Keratinocyte (primary cell): ENCODE measurements at regions not wholly inside any gene's neighbourhood (a gene's known extent, or its start where the extent isn't known, plus 50 kb on each side); places are given as distances from the start of the nearest gene placed in this dataset.

Source experiments
- DNase-seq: peaks from one replicate; pipeline ENCODE4 v3.0.0-alpha.2; 2011; ENCODE audit warnings: low read depth, missing footprints, low spot score
- FAIRE-seq: peaks from 2 replicates; lab custom pipeline; 2011; peaks lifted over from hg19 to GRCh38; lab: Jason Lieb, UNC
- H2AFZ ChIP-seq: 2 replicates; pipeline ENCODE4 v1.6.0; 2012; ENCODE audit warnings: low read length, control low read depth, inconsistent platforms; ENCODE audit not compliant: control insufficient read depth
- H3K27ac ChIP-seq: 2 replicates; pipeline ENCODE4 v1.5.1; 2011; ENCODE audit warnings: low read length; ENCODE audit not compliant: control insufficient read depth, insufficient read depth
- H3K27me3 ChIP-seq: 3 replicates; pipeline ENCODE4 v1.6.0; 2011; ENCODE audit warnings: low read length; ENCODE audit not compliant: control insufficient read depth, insufficient read depth; ENCODE audit errors: extremely low read depth
- H3K36me3 ChIP-seq, 2 experiments: 2 replicates in 1 of 2; 3 replicates in 1 of 2; pipeline ENCODE4 v1.5.1; 2011; ENCODE audit warnings: low read length in 2 of 2, mild to moderate bottlenecking in 1 of 2; ENCODE audit not compliant: control insufficient read depth in 2 of 2, insufficient read depth in 2 of 2; ENCODE audit errors: extremely low read depth in 1 of 2
- H3K4me1 ChIP-seq: 3 replicates; pipeline ENCODE4 v1.5.1; 2011; ENCODE audit warnings: low read length; ENCODE audit not compliant: control insufficient read depth, insufficient read depth; ENCODE audit errors: extremely low read depth
- H3K4me2 ChIP-seq: 3 replicates; pipeline ENCODE4 v1.6.0; 2011; ENCODE audit warnings: low read depth, low read length; ENCODE audit not compliant: control insufficient read depth, insufficient read depth; ENCODE audit errors: extremely low read depth
- H3K4me3 ChIP-seq, 3 experiments: fragments of 200-600 bp in 1 of 3; sonication (generic) in 1 of 3; 2 replicates in 2 of 3; 3 replicates in 1 of 3; pipeline ENCODE4 v1.5.1; 2011 to 2016; ENCODE audit warnings: low read length in 3 of 3, mild to moderate bottlenecking in 3 of 3, control low read depth in 2 of 3, inconsistent platforms in 1 of 3, low read depth in 1 of 3, mixed read lengths in 1 of 3, mixed run types in 1 of 3, moderate library complexity in 1 of 3; ENCODE audit not compliant: control insufficient read depth in 2 of 3, insufficient read depth in 2 of 3; ENCODE audit errors: extremely low read depth in 1 of 3
- H3K79me2 ChIP-seq: 2 replicates; pipeline ENCODE4 v1.6.0; 2012; ENCODE audit warnings: low read length; ENCODE audit not compliant: control insufficient read depth, insufficient read depth
- H3K9ac ChIP-seq: 3 replicates; pipeline ENCODE4 v1.6.0; 2011; ENCODE audit warnings: low read length; ENCODE audit not compliant: control insufficient read depth, insufficient read depth; ENCODE audit errors: extremely low read depth
- H3K9me1 ChIP-seq: 3 replicates; pipeline ENCODE4 v1.6.0; 2011; ENCODE audit warnings: low read length; ENCODE audit not compliant: control insufficient read depth, insufficient read depth; ENCODE audit errors: extremely low read depth
- H3K9me3 ChIP-seq: 2 replicates; pipeline ENCODE4 v1.5.1; 2012; ENCODE audit warnings: low read depth, low read length; ENCODE audit not compliant: control insufficient read depth
- H4K20me1 ChIP-seq: 3 replicates; pipeline ENCODE4 v1.6.0; 2011; ENCODE audit warnings: low read length; ENCODE audit not compliant: control insufficient read depth, insufficient read depth; ENCODE audit errors: extremely low read depth
- EZH2 ChIP-seq: IDR thresholded peaks from one replicate; pipeline ENCODE4 v1.6.1; 2012; ENCODE audit warnings: inconsistent platforms, mild to moderate bottlenecking, low read length, moderate library complexity
- dilution Hi-C: fragments of 300-500 bp; cut with MboI; formaldehyde crosslinking; loops from one replicate; pipeline ENCODE4 v1.7.0; 2020; ENCODE audit warnings: low sequenced_read_pairs; ENCODE audit not compliant: extremely low pct_ligation_motif_present
- TF ChIP-seq, protein P1 (sequence below), 3 experiments: IDR thresholded peaks in 1 of 3; conservative IDR thresholded peaks in 1 of 3; optimal IDR thresholded peaks in 1 of 3; 2 replicates in 2 of 3; 3 replicates in 1 of 3; pipeline versions ENCODE3 to v1.5.1; 2011; ENCODE audit warnings: low read length in 3 of 3, mild to moderate bottlenecking in 3 of 3, moderate library complexity in 2 of 3, control low read depth in 1 of 3, inconsistent platforms in 1 of 3; ENCODE audit not compliant: insufficient read depth in 2 of 3; ENCODE audit errors: extremely low read depth in 1 of 3

DNA sequence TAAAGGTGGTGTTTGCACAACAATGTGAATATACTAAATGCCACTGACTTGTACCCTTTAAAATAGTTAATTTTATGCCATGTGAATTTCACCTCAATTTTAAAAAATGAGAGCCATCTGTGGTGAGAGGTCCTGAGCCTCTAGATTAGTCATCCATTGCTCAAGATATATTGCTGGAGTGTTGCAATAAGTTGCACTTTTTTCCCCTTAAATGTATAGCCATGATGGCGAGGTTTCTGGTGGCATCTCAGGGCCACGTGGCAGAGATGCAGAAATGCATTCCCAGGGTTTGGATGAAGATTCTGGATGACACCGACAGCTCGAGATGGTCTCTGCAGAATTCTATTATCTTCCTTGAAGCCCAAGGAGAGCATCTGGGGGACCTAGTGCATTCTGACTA, 153.7 kb downstream of the AACS start:
- dilution Hi-C loops: no loop called here
- no peak overlapping the region for H3K27ac ChIP-seq
- H3K27me3 ChIP-seq: no peaks in the 10 kb centered on the region
- no peak overlapping the region for H3K4me2 ChIP-seq
- no peak overlapping the region for H2AFZ ChIP-seq
- no peaks in the 10 kb centered on the region for H3K9me1 ChIP-seq
- H3K9ac ChIP-seq: no peak overlapping the region
- TF ChIP-seq, protein P1, sequence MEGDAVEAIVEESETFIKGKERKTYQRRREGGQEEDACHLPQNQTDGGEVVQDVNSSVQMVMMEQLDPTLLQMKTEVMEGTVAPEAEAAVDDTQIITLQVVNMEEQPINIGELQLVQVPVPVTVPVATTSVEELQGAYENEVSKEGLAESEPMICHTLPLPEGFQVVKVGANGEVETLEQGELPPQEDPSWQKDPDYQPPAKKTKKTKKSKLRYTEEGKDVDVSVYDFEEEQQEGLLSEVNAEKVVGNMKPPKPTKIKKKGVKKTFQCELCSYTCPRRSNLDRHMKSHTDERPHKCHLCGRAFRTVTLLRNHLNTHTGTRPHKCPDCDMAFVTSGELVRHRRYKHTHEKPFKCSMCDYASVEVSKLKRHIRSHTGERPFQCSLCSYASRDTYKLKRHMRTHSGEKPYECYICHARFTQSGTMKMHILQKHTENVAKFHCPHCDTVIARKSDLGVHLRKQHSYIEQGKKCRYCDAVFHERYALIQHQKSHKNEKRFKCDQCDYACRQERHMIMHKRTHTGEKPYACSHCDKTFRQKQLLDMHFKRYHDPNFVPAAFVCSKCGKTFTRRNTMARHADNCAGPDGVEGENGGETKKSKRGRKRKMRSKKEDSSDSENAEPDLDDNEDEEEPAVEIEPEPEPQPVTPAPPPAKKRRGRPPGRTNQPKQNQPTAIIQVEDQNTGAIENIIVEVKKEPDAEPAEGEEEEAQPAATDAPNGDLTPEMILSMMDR (optimal IDR thresholded peaks at IDR 0.05 in 1 of 3, IDR thresholded peaks at IDR 0.05 in 1 of 3, conservative IDR thresholded peaks at IDR 0.05 in 1 of 3; ENCODE audit: extremely low read depth in 1 of 3, insufficient read depth in 2 of 3, low read length in 3 of 3): no peak
- no peak for TF ChIP-seq EZH2
- DNase-seq (no peak), FAIRE-seq (no peak)
- no peaks in the 10 kb centered on the region for H3K36me3 ChIP-seq
- H3K9me3 ChIP-seq: no peaks in the 10 kb centered on the region
- H3K4me1 ChIP-seq: no peaks in the 10 kb centered on the region
- H3K79me2 ChIP-seq: no peaks in the 10 kb centered on the region
- no peaks in the 10 kb centered on the region for H4K20me1 ChIP-seq
- H3K4me3 ChIP-seq: no peak overlapping the region

DNA sequence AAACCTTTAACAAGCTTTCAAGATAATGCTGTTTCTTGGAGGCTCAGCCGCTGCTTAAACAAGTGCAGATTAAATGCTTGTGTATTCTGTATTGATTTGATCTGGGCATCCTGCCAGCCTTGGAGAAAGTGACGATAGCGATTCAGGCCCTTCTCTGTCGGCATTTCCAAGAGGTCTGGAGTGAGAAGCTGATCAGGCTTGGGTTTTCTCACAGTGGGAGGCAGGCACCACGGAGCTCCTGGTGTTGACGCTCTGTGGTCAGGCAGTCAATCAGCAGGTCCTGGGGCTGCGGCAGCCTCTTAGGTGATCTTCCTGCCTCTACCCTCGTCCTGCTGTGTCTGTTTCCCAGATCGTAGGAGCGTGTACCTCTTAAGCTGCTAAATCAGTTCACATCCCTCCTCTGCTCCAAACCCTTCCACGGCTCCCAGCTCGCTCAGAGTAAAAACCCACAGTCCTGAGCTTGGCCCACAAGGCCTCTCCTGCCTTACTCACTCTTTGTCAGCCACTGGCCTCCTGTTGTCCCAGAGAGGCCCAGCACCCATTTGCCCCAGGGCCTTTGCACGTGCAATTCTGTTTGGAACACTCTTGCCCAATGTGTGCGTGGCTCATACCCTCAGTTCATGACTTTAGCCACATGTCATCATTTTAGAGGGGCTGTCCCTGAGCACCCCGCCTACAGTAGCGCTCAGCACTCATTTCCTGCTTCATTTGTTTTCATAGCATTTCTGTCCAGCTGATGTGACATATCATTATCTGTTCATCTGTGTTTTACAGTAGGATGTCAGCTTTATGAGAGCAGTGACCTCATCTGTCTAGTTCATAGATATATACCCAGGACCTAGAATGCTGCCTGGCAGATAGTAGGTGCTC, 155.4 kb downstream of the AACS start:
- no peak overlapping the region for H3K4me2 ChIP-seq
- no peaks in the 10 kb centered on the region for H3K9me1 ChIP-seq
- TF ChIP-seq EZH2: no peak
- TF ChIP-seq, protein P1 (optimal IDR thresholded peaks at IDR 0.05 in 1 of 3, IDR thresholded peaks at IDR 0.05 in 1 of 3, conservative IDR thresholded peaks at IDR 0.05 in 1 of 3; ENCODE audit: extremely low read depth in 1 of 3, insufficient read depth in 2 of 3, low read length in 3 of 3): no peak
- H3K9ac ChIP-seq: no peak overlapping the region
- no peak overlapping the region for H3K4me3 ChIP-seq
- no peaks in the 10 kb centered on the region for H3K36me3 ChIP-seq
- no peak overlapping the region for H2AFZ ChIP-seq
- DNase-seq (no peak), FAIRE-seq (no peak)
- no peak overlapping the region for H3K27ac ChIP-seq
- H3K9me3 ChIP-seq: no peaks in the 10 kb centered on the region
- no peaks in the 10 kb centered on the region for H3K4me1 ChIP-seq
- no peaks in the 10 kb centered on the region for H3K27me3 ChIP-seq
- no peaks in the 10 kb centered on the region for H3K79me2 ChIP-seq
- H4K20me1 ChIP-seq: no peaks in the 10 kb centered on the region
- dilution Hi-C loops: no loop called here
